RPMI7951 (cell line): ENCODE measurements at regions not wholly inside any gene's neighbourhood (a gene's known extent, or its start where the extent isn't known, plus 50 kb on each side); places are given as distances from the start of the nearest gene placed in this dataset.
"Not testable (repeated sequence)": the region's sequence is repeated elsewhere in the genome, so short reads cannot be mapped to it uniquely, and the experiment has no call there.

Source experiments
- DNase-seq: peaks from one replicate; pipeline ENCODE4 v3.0.0-alpha.2; 2012; ENCODE audit warnings: low read depth

DNA sequence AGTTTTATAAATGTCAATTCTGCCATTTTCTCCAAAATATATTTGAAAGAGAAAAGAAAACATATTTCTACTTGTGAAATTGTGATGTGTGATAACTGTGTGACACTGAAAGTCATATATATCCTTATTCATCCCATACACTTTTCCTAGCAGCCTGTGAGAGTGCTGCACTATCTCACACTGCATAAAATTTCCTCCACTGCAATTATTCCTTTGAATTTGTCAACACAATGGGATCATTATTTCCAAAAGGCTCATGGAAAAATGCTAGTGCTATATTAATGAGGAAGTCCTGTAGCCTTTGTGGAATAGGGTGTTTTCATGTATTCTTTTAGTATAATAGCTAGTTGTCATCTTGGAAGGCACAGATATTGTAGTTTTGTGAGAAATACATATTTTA lies 504.1 kb downstream of the RPL10L start:
- DNase-seq: no peak

GRCh38 chr14:46147024-46147423 lies 504.6 kb downstream of the RPL10L start:
- DNase-seq: no peak

GRCh38 chr14:46140445-46140844 lies 511.1 kb downstream of the RPL10L start:
- DNase-seq: no peak

DNA sequence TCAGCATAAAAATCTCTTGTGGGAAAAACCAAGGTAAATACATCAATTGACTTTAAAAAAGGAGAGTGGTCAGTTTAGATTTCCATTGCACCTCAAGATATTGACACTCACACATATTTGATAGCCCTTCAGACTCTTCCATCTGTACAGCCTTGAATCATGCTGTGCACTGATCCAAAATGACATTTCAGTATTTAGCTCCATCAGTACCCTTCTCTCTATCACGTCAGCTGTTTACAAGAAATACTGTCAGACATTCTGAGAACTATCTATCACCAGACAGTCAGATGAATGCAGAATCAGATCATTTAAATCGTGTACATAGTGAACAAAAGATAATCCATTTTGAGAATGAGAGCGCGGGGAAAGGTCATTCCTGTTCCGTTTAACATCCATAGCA lies 511.9 kb downstream of the RPL10L start:
- no peak for DNase-seq

GRCh38 chr14:46137786-46138185 lies 513.8 kb downstream of the RPL10L start:
- no peak for DNase-seq

GRCh38 chr14:46136456-46136855 lies 515.1 kb downstream of the RPL10L start:
- no peak for DNase-seq

- DNase-seq: no peak
Observed at GRCh38 chr14:46108228-46108627, 543.4 kb downstream of the RPL10L start.

GRCh38 chr14:46100901-46101300 lies 550.7 kb downstream of the RPL10L start:
- DNase-seq: not testable (repeated sequence)

- no peak for DNase-seq
Observed at GRCh38 chr14:46091819-46092218, 559.8 kb downstream of the RPL10L start.

GRCh38 chr14:46087604-46088003 lies 564.0 kb downstream of the RPL10L start:
- DNase-seq: no peak

GRCh38 chr14:46074061-46074460 lies 577.5 kb downstream of the RPL10L start:
- DNase-seq: no peak

GRCh38 chr14:46063872-46064271 lies 587.7 kb downstream of the RPL10L start:
- no peak for DNase-seq

- no peak for DNase-seq
Observed at GRCh38 chr14:46058964-46059563, 592.5 kb downstream of the RPL10L start.

DNA sequence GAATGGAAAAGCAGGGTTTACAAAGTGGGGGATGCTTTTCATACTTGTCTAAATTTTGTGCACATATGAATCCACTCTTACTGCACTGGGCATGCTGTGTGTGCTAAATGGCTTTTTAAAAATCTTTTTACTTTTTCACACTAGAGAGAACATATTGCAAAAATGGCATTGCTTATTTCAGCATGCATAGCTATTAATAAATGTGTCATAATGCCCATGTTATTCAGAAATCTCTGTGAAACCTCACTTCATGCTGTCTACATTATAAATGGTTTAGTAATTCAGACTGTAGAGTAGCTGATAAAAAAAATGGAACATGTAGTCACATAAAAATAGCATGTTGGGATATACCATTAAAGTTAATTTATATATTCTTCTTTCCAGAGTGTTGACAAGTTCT lies 593.8 kb downstream of the RPL10L start:
- DNase-seq: no peak

DNA sequence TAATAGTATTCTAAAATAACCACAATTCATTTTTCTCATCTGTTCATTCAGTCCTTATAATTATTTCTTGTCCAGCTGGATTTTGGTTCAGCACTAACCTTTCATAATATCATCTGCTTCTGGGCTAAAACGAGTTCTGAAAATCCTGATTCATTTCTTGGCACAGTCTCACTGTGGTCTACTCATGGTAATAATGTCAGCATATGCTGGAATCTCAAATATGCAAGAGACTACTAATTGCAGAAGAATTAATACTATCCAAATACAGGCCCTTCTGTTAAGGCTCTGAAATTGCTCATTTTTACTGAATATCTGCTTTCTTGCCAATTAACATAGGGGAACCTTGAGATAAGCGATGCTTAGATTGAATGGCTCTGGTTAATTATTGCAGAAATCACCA lies 597.1 kb downstream of the RPL10L start:
- DNase-seq: peak; percentile 68

GRCh38 chr14:46053221-46053620 lies 598.4 kb downstream of the RPL10L start:
- peak; percentile 2 for DNase-seq

GRCh38 chr14:46051796-46052195 lies 599.8 kb downstream of the RPL10L start:
- DNase-seq: no peak

- peak; percentile 82 for DNase-seq
Observed at GRCh38 chr14:46048127-46048526, 603.5 kb downstream of the RPL10L start.

DNA sequence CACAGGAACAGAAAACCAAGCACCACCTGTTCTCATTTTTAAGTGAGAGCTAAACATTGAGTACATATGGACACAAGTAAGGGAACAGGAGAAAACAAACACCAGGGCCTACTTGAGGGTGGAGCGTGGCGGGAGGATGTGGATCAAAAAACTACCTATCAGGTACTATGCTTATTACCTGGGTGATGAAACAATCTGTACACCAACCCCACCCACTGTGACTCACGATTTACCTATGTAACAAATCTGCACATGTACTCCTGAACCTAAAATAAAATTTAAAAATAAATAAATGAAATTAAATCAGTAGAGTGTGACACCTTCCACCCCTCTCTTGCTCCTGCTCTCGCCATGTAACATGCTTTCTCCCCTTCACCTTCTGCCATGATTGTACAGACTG lies 615.5 kb downstream of the RPL10L start:
- DNase-seq: no peak

DNA sequence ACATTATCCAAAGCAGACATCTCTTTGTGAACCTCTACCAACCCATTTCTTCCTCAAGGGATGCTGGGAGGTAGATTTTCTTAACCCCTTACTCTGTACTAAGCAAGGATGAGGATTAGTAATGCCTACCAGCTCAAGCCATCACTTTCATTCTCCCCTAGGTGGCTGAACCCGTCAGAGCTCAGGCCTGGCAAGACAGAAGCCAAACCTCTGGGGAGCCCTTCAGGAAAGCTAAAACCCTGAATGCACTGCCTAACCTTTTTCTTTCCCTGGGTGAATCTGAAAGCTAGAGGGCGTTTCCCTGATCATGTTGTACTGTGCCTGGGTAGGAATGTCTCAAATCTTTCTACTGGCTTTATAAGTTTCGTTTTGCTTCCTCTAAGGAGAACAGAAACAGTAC lies 617.3 kb downstream of the RPL10L start:
- no peak for DNase-seq

DNA sequence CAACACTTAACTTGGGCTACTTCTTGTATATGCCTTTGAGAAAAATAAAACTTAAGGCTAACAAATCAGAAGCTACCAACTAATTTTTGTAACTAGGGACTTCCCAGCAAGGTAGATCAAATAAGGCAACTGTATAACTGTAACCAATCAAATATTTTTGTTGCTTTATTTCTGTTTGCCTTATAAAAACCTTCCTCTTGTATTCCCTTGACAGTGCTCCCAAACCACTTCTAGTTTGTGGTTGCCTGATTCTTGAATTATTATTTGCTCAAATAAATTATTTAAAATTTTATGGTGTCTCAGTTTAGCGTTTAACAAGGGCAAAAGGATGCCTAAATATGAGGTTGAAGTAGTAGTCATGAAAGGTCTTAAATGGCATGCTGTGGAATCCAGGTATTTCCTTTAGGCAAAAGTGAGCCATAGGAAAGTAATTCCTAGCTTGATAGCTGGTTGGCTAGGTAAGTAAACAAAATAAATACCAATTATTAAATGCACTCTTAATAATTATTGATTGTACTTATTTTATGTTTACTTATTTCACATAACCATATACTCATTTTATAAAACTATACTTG lies 632.6 kb downstream of the RPL10L start:
- DNase-seq: no peak

- no peak for DNase-seq
Observed at GRCh38 chr14:46008348-46008747, 643.2 kb downstream of the RPL10L start.

- DNase-seq: no peak
Observed at GRCh38 chr14:45998554-45998953, 653.0 kb downstream of the RPL10L start.

DNA sequence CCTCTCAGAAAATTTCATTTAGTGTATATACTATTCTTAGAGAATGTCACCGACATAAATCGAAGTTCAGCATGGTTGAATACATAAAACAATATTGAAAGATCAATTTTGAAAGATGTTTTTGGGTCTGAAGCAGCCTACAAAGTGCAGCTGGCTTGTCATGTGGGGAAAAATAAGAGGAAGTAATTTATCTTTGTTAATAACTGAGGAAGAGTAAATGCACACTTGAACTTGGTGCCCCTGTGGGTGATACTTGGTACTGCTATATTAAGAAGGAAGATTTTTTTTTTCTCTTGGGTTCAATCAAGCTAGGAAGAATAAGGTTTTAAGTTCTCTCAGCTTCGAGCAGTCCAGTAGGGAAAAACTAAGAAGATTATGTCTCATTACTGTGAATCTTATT lies 661.3 kb downstream of the RPL10L start:
- no peak for DNase-seq
